H9 (cell line): ENCODE measurements at regions not wholly inside any gene's neighbourhood (a gene's known extent, or its start where the extent isn't known, plus 50 kb on each side); places are given as distances from the start of the nearest gene placed in this dataset.

Experiments used
- DNase-seq: peaks from one replicate; pipeline ENCODE4 v3.0.0-alpha.2; 2017
- H2AFZ ChIP-seq: one replicate; pipeline ENCODE4 v1.6.1; 2013; ENCODE audit warnings: mild to moderate bottlenecking, low read length, control low read depth, moderate library complexity
- H2AK5ac ChIP-seq: 2 replicates; pipeline ENCODE4 v1.6.1; 2013; ENCODE audit warnings: low read length, control low read depth, mixed read lengths; ENCODE audit not compliant: insufficient read length
- H2BK120ac ChIP-seq: one replicate; pipeline ENCODE4 v1.6.1; 2013; ENCODE audit warnings: low read depth, mild to moderate bottlenecking, low read length, control low read depth, inconsistent platforms; ENCODE audit not compliant: poor library complexity, severe bottlenecking
- H2BK12ac ChIP-seq: 2 replicates; pipeline ENCODE4 v1.6.1; 2013; ENCODE audit warnings: low read length, control low read depth, mixed read lengths, low read depth; ENCODE audit not compliant: insufficient read length
- H2BK15ac ChIP-seq: 2 replicates; pipeline ENCODE4 v1.6.1; 2013; ENCODE audit warnings: low read depth, low read length, control low read depth
- H2BK20ac ChIP-seq: one replicate; pipeline ENCODE4 v1.6.1; 2013; ENCODE audit warnings: low read depth, mild to moderate bottlenecking, low read length, control low read depth, inconsistent platforms; ENCODE audit not compliant: poor library complexity, severe bottlenecking
- H2BK5ac ChIP-seq: 2 replicates; pipeline ENCODE4 v1.6.1; 2013; ENCODE audit warnings: low read length, control low read depth, mixed read lengths; ENCODE audit not compliant: insufficient read length
- H3K14ac ChIP-seq: 2 replicates; pipeline ENCODE4 v1.6.1; 2013; ENCODE audit warnings: low read length, control low read depth; ENCODE audit not compliant: insufficient read depth
- H3K18ac ChIP-seq: 2 replicates; pipeline ENCODE4 v1.6.1; 2013; ENCODE audit warnings: low read depth, mild to moderate bottlenecking, mixed read lengths, low read length, control low read depth; ENCODE audit not compliant: insufficient read length
- H3K23ac ChIP-seq: 2 replicates; pipeline ENCODE4 v1.6.1; 2013; ENCODE audit warnings: low read length, control low read depth, mixed read lengths, low read depth; ENCODE audit not compliant: insufficient read length
- H3K23me2 ChIP-seq: 2 replicates; pipeline ENCODE4 v1.6.1; 2013; ENCODE audit warnings: low read depth, mild to moderate bottlenecking, mixed read lengths, low read length, control low read depth; ENCODE audit not compliant: insufficient read length, poor library complexity, severe bottlenecking
- H3K27ac ChIP-seq: 2 replicates; pipeline ENCODE4 v1.5.1; 2013; ENCODE audit warnings: low read length, control low read depth, mixed read lengths, low read depth; ENCODE audit not compliant: insufficient read length
- H3K27me3 ChIP-seq: 2 replicates; pipeline ENCODE4 v1.6.1; 2013; ENCODE audit warnings: low read length, control low read depth, inconsistent platforms; ENCODE audit not compliant: insufficient read depth
- H3K4ac ChIP-seq: 2 replicates; pipeline ENCODE4 v1.6.1; 2013; ENCODE audit warnings: low read depth, mild to moderate bottlenecking, control low read depth, inconsistent platforms, low read length, moderate library complexity
- H3K4me1 ChIP-seq: 2 replicates; pipeline ENCODE4 v1.6.1; 2013; ENCODE audit warnings: low read length, control low read depth, inconsistent platforms; ENCODE audit not compliant: insufficient read depth
- H3K4me2 ChIP-seq: 2 replicates; pipeline ENCODE4 v1.6.1; 2013; ENCODE audit warnings: low read length, control low read depth, mixed read lengths; ENCODE audit not compliant: insufficient read length, insufficient read depth
- H3K56ac ChIP-seq: 2 replicates; pipeline ENCODE4 v1.6.1; 2013; ENCODE audit warnings: low read depth, mild to moderate bottlenecking, mixed read lengths, low read length, control low read depth; ENCODE audit not compliant: insufficient read length
- H3K79me1 ChIP-seq: 2 replicates; pipeline ENCODE4 v1.6.1; 2013; ENCODE audit warnings: low read depth, mild to moderate bottlenecking, moderate library complexity, low read length, control low read depth, inconsistent platforms; ENCODE audit not compliant: insufficient read depth, poor library complexity, severe bottlenecking
- H3K79me2 ChIP-seq: 2 replicates; pipeline ENCODE4 v1.6.1; 2013; ENCODE audit warnings: low read length, control low read depth, inconsistent platforms; ENCODE audit not compliant: insufficient read depth
- H3K9ac ChIP-seq: 2 replicates; pipeline ENCODE4 v1.6.1; 2013; ENCODE audit warnings: low read length, control low read depth, mixed read lengths; ENCODE audit not compliant: insufficient read length; ENCODE audit errors: extremely low read depth
- H3K9me3 ChIP-seq: one replicate; pipeline ENCODE4 v1.6.1; 2013; ENCODE audit warnings: low read depth, low read length, inconsistent platforms; ENCODE audit not compliant: control insufficient read depth
- H3T11ph ChIP-seq: one replicate; pipeline ENCODE4 v1.6.1; 2013; ENCODE audit warnings: mild to moderate bottlenecking, low read length, control low read depth, inconsistent platforms
- H4K20me1 ChIP-seq: one replicate; pipeline ENCODE4 v1.6.1; 2013; ENCODE audit not compliant: control insufficient read depth, insufficient read length, insufficient read depth
- H4K5ac ChIP-seq: 2 replicates; pipeline ENCODE4 v1.6.1; 2013; ENCODE audit warnings: low read depth, mild to moderate bottlenecking, mixed read lengths, low read length, control low read depth; ENCODE audit not compliant: insufficient read length
- H4K8ac ChIP-seq: replicated peaks from 2 replicates; pipeline ENCODE4 v1.6.1; 2013; ENCODE audit warnings: low read length, control low read depth, mixed read lengths, low read depth; ENCODE audit not compliant: insufficient read length
- H4K91ac ChIP-seq: 2 replicates; pipeline ENCODE4 v1.6.1; 2013; ENCODE audit warnings: low read depth, mild to moderate bottlenecking, moderate library complexity, mixed read lengths, low read length, control low read depth; ENCODE audit not compliant: insufficient read length
- H3K27ac Mint-ChIP-seq, 3 experiments: 2 replicates in 2 of 3; 3 replicates in 1 of 3; pipeline ENCODE4 v1.8.0; 2020 to 2021; ENCODE audit warnings: mixed read lengths in 3 of 3, mild to moderate bottlenecking in 1 of 3, moderate library complexity in 1 of 3
- H3K27me3 Mint-ChIP-seq: 2 replicates; pipeline ENCODE4 v1.8.0; 2021; ENCODE audit warnings: low read depth, mild to moderate bottlenecking, moderate library complexity, mixed read lengths
- H3K36me3 Mint-ChIP-seq, 3 experiments: 2 replicates in 2 of 3; 3 replicates in 1 of 3; pipeline ENCODE4 v1.8.0; 2020 to 2021; ENCODE audit warnings: low read depth in 3 of 3, mixed read lengths in 3 of 3; ENCODE audit not compliant: insufficient read depth in 1 of 3
- H3K4me1 Mint-ChIP-seq, 2 experiments: 2 replicates each; pipeline ENCODE4 v1.8.0; 2020; ENCODE audit warnings: mixed read lengths in 2 of 2
- H3K4me3 Mint-ChIP-seq, 2 experiments: 2 replicates in 1 of 2; 3 replicates in 1 of 2; pipeline ENCODE4 v1.8.0; 2020 to 2021; ENCODE audit warnings: mild to moderate bottlenecking in 2 of 2, mixed read lengths in 2 of 2, moderate library complexity in 1 of 2
- H3K9me3 Mint-ChIP-seq, 2 experiments: 2 replicates in 1 of 2; 3 replicates in 1 of 2; pipeline ENCODE4 v1.8.0; 2020; ENCODE audit warnings: mild to moderate bottlenecking in 2 of 2, mixed read lengths in 2 of 2, moderate library complexity in 1 of 2
- CTCF ChIP-seq: fragments of 200-600 bp; sonication (generic); conservative IDR thresholded peaks from 3 replicates; pipeline ENCODE4 v1.8.0; 2021; ENCODE audit warnings: antibody characterized with exemption, mild to moderate bottlenecking
- WGBS: extraction: QIAGEN DNeasy Blood & Tissue Kit; methylation state at CpG from one replicate; pipeline ENCODE4 v1.1.7; 2013; ENCODE audit warnings: missing lambda C conversion rate, low lambda C conversion rate, mixed read lengths; ENCODE audit not compliant: insufficient read length; ENCODE audit errors: extremely low coverage; 5-methylcytosine and 5-hydroxymethylcytosine counted together

- H2BK5ac ChIP-seq: no peak overlapping the region
- H3K4me1 ChIP-seq: no peaks in the 10 kb centered on the region
- Mint-ChIP-seq H3K27me3 (peaks cover 11% of the 10 kb centered on the region), H3K4me1 (peaks cover 0 to 8% of the 10 kb centered on the region in 2 experiments; a peak in 1 of 4 replicates), H3K4me3 (no peak overlapping the region), H3K9me3 (no peaks in the 10 kb centered on the region; a peak in 1 of 5 replicates), H3K36me3 (no peaks in the 10 kb centered on the region), H3K27ac (no peak overlapping the region)
- no peak overlapping the region for H2AFZ ChIP-seq
- H4K8ac ChIP-seq: no peak overlapping the region
- no peak overlapping the region for H2BK15ac ChIP-seq
- no peaks in the 10 kb centered on the region for H4K20me1 ChIP-seq
- H3K14ac ChIP-seq: no peak overlapping the region
- H3K4ac ChIP-seq: no peak overlapping the region
- no peak overlapping the region for H3K18ac ChIP-seq
- H3K9me3 ChIP-seq: no peaks in the 10 kb centered on the region
- no peak overlapping the region for H3K23ac ChIP-seq
- H2BK12ac ChIP-seq: no peak overlapping the region
- H3K9ac ChIP-seq: no peak overlapping the region
- no peak overlapping the region for H3K4me2 ChIP-seq
- no peak for TF ChIP-seq CTCF
- H2AK5ac ChIP-seq: no peak overlapping the region
- no peak overlapping the region for H4K91ac ChIP-seq
- H4K5ac ChIP-seq: no peak overlapping the region
- no peaks in the 10 kb centered on the region for H3K27me3 ChIP-seq
- no peaks in the 10 kb centered on the region for H3K23me2 ChIP-seq
- no peak overlapping the region for H2BK20ac ChIP-seq
- H3T11ph ChIP-seq: no peak overlapping the region
- no peaks in the 10 kb centered on the region for H3K79me1 ChIP-seq
- H2BK120ac ChIP-seq: no peak overlapping the region
- no peak overlapping the region for H3K56ac ChIP-seq
- no CpG with 5 or more reads among the region's 3 CpGs for WGBS
- no peaks in the 10 kb centered on the region for H3K79me2 ChIP-seq
- H3K27ac ChIP-seq: no peak overlapping the region
- no peak for DNase-seq
Observed at GRCh38 chr20:11814267-11814666, 103.4 kb upstream of the BTBD3 start.
